CD4-positive, CD25-positive, alpha-beta regulatory T cell (primary cell): ENCODE measurements at regions not wholly inside any gene's neighbourhood (a gene's known extent, or its start where the extent isn't known, plus 50 kb on each side); places are given as distances from the start of the nearest gene placed in this dataset.

Experiments
- ATAC-seq, 2 donors: fragments of 150-1000 bp; cut with Tn5 transposase; one replicate each; pipeline ENCODE4 v1.10.0; 2021; ENCODE audit warnings: low read depth in 2 of 2, moderate number of reproducible peaks in 2 of 2, moderate library complexity in 1 of 2
- DNase-seq, 3 donors: peaks; one replicate each; pipeline versions ENCODE4 v3.0.0 to v3.0.0-alpha.2; 2012 to 2022; ENCODE audit warnings: mixed read lengths in 1 of 3
- H3K27ac ChIP-seq: one replicate; pipeline ENCODE4 v1.7.0; 2013; ENCODE audit warnings: mild to moderate bottlenecking, low read length; ENCODE audit not compliant: insufficient read depth, poor library complexity, severe bottlenecking
- H3K27me3 ChIP-seq: one replicate; pipeline ENCODE4 v1.7.0; 2013; ENCODE audit warnings: low read length; ENCODE audit not compliant: control insufficient read depth, insufficient read depth
- H3K36me3 ChIP-seq: one replicate; pipeline ENCODE4 v1.7.0; 2013; ENCODE audit warnings: mild to moderate bottlenecking, low read length, moderate library complexity; ENCODE audit not compliant: control insufficient read depth, insufficient read depth
- H3K4me1 ChIP-seq: 2 replicates; pipeline ENCODE4 v1.7.0; 2013; ENCODE audit warnings: mild to moderate bottlenecking, low read length; ENCODE audit not compliant: insufficient read depth, control insufficient read depth, poor library complexity, severe bottlenecking
- H3K4me3 ChIP-seq: one replicate; pipeline ENCODE4 v1.7.0; 2013; ENCODE audit warnings: low read depth, mild to moderate bottlenecking, low read length, moderate library complexity
- H3K9me3 ChIP-seq, 2 experiments: 1 replicate in 1 of 2; 2 replicates in 1 of 2; pipeline ENCODE4 v1.7.0; 2013; ENCODE audit warnings: low read length in 2 of 2, mild to moderate bottlenecking in 1 of 2, moderate library complexity in 1 of 2; ENCODE audit not compliant: control insufficient read depth in 2 of 2
- H3K27ac Mint-ChIP-seq, 3 donors: one replicate each; pipeline ENCODE4 v1.8.0; 2020 to 2022; ENCODE audit warnings: mild to moderate bottlenecking in 3 of 3, mixed read lengths in 3 of 3, moderate library complexity in 2 of 3
- H3K27me3 Mint-ChIP-seq: one replicate; pipeline ENCODE4 v1.8.0; 2022; ENCODE audit warnings: mild to moderate bottlenecking, mixed read lengths
- H3K36me3 Mint-ChIP-seq: one replicate; pipeline ENCODE4 v1.8.0; 2020; ENCODE audit warnings: mixed read lengths
- H3K4me1 Mint-ChIP-seq, 4 donors: one replicate each; pipeline ENCODE4 v1.8.0; 2020 to 2022; ENCODE audit warnings: mixed read lengths in 4 of 4, mild to moderate bottlenecking in 1 of 4
- H3K4me3 Mint-ChIP-seq, 4 donors: one replicate each; pipeline ENCODE4 v1.8.0; 2020 to 2022; ENCODE audit warnings: mild to moderate bottlenecking in 4 of 4, mixed read lengths in 4 of 4, moderate library complexity in 3 of 4
- H3K9me3 Mint-ChIP-seq, 7 donors: one replicate each; pipeline ENCODE4 v1.8.0; 2020 to 2022; ENCODE audit warnings: mixed read lengths in 7 of 7, mild to moderate bottlenecking in 3 of 7, moderate library complexity in 2 of 7

- peaks cover 5 to 19% of the 10 kb centered on the region in 2 experiments for H3K9me3 ChIP-seq
- no peaks in the 10 kb centered on the region for H3K27me3 ChIP-seq
- peaks cover 3 to 26% (median 16%) of the 10 kb centered on the region in 7 donors for H3K9me3 Mint-ChIP-seq
- ATAC-seq (no peak), DNase-seq (no peak)
- H3K27ac Mint-ChIP-seq, result no peak overlapping the region
- no peak overlapping the region for H3K4me3 Mint-ChIP-seq
- H3K4me1 Mint-ChIP-seq, result peaks cover 0 to 15% (median 3%) of the 10 kb centered on the region in 4 donors
- H3K36me3 ChIP-seq, result no peaks in the 10 kb centered on the region
- H3K27ac ChIP-seq, result no peak overlapping the region
- no peaks in the 10 kb centered on the region for H3K36me3 Mint-ChIP-seq
- no peak overlapping the region for H3K4me3 ChIP-seq
- H3K27me3 Mint-ChIP-seq, result no peaks in the 10 kb centered on the region
- no peaks in the 10 kb centered on the region for H3K4me1 ChIP-seq
Measured at GRCh38 chr12:92602476-92602875, 100.3 kb upstream of the PLEKHG7 start.

GRCh38 chr12:92601680-92602079 is 101.1 kb upstream of the PLEKHG7 start:
- Histone ChIP-seq H3K27ac (no peak overlapping the region), H3K36me3 (no peaks in the 10 kb centered on the region), H3K4me3 (no peak overlapping the region), H3K4me1 (no peaks in the 10 kb centered on the region), H3K27me3 (no peaks in the 10 kb centered on the region), H3K9me3 (peaks cover 5 to 19% of the 10 kb centered on the region in 2 experiments)
- ATAC-seq (no peak), DNase-seq (no peak)
- peak overlapping the region in 1 of 3 donors; percentile 7 for H3K27ac Mint-ChIP-seq
- H3K4me1 Mint-ChIP-seq, result peaks cover 0 to 17% (median 4%) of the 10 kb centered on the region in 4 donors
- H3K4me3 Mint-ChIP-seq, result no peak overlapping the region
- no peaks in the 10 kb centered on the region for H3K27me3 Mint-ChIP-seq
- H3K9me3 Mint-ChIP-seq, result peaks cover 3 to 26% (median 16%) of the 10 kb centered on the region in 7 donors
- H3K36me3 Mint-ChIP-seq, result no peaks in the 10 kb centered on the region

- Mint-ChIP-seq H3K9me3 (peaks cover 3 to 26% (median 18%) of the 10 kb centered on the region in 7 donors), H3K27me3 (no peaks in the 10 kb centered on the region), H3K27ac (no peak overlapping the region), H3K36me3 (no peaks in the 10 kb centered on the region), H3K4me1 (peaks cover 0 to 19% (median 7%) of the 10 kb centered on the region in 4 donors), H3K4me3 (no peak overlapping the region)
- no peak for DNase-seq
- no peak for ATAC-seq
- Histone ChIP-seq H3K27ac (no peak overlapping the region), H3K4me1 (no peaks in the 10 kb centered on the region), H3K9me3 (peaks cover 5 to 19% of the 10 kb centered on the region in 2 experiments), H3K27me3 (no peaks in the 10 kb centered on the region), H3K36me3 (no peaks in the 10 kb centered on the region), H3K4me3 (no peak overlapping the region)
Measured at GRCh38 chr12:92601176-92601575, 101.6 kb upstream of the PLEKHG7 start.

GRCh38 chr12:92600052-92600451 is 102.7 kb upstream of the PLEKHG7 start:
- no peak overlapping the region for H3K27ac Mint-ChIP-seq
- peaks cover 3 to 31% (median 18%) of the 10 kb centered on the region in 7 donors for H3K9me3 Mint-ChIP-seq

GRCh38 chr12:92597997-92598396 is 104.8 kb upstream of the PLEKHG7 start:
- H3K36me3 ChIP-seq, result no peaks in the 10 kb centered on the region
- Mint-ChIP-seq H3K36me3 (no peaks in the 10 kb centered on the region), H3K4me3 (no peak overlapping the region), H3K9me3 (peaks cover 3 to 31% (median 18%) of the 10 kb centered on the region in 7 donors), H3K27ac (peak overlapping the region in 2 of 3 donors; percentile 10 to 15), H3K4me1 (peaks cover 10 to 38% (median 29%) of the 10 kb centered on the region in 4 donors), H3K27me3 (no peaks in the 10 kb centered on the region)
- DNase-seq (no peak), ATAC-seq (no peak)
- no peak overlapping the region for H3K27ac ChIP-seq
- H3K4me3 ChIP-seq, result no peak overlapping the region
- peaks cover 5 to 19% of the 10 kb centered on the region in 2 experiments for H3K9me3 ChIP-seq
- H3K27me3 ChIP-seq, result no peaks in the 10 kb centered on the region
- H3K4me1 ChIP-seq, result peaks cover 28% of the 10 kb centered on the region

More at GRCh38 chr12:92600052-92600451, 102.7 kb upstream of the PLEKHG7 start:
- H3K4me1 ChIP-seq, result peaks cover 9% of the 10 kb centered on the region
- H3K27me3 Mint-ChIP-seq, result no peaks in the 10 kb centered on the region
- H3K4me3 Mint-ChIP-seq, result no peak overlapping the region
- peaks cover 5 to 19% of the 10 kb centered on the region in 2 experiments for H3K9me3 ChIP-seq
- H3K27ac ChIP-seq, result no peak overlapping the region
- H3K4me3 ChIP-seq, result no peak overlapping the region
- no peaks in the 10 kb centered on the region for H3K36me3 Mint-ChIP-seq
- H3K36me3 ChIP-seq, result no peaks in the 10 kb centered on the region
- DNase-seq, result no peak
- no peak for ATAC-seq
- peaks cover 4 to 28% (median 16%) of the 10 kb centered on the region in 4 donors for H3K4me1 Mint-ChIP-seq
- no peaks in the 10 kb centered on the region for H3K27me3 ChIP-seq

GRCh38 chr12:92597118-92597517 is 105.7 kb upstream of the PLEKHG7 start:
- ATAC-seq (no peak), DNase-seq (no peak)
- Histone ChIP-seq H3K4me3 (no peak overlapping the region), H3K27me3 (no peaks in the 10 kb centered on the region), H3K9me3 (peaks cover 5 to 19% of the 10 kb centered on the region in 2 experiments), H3K4me1 (peaks cover 32% of the 10 kb centered on the region), H3K36me3 (no peaks in the 10 kb centered on the region), H3K27ac (no peak overlapping the region)
- Mint-ChIP-seq H3K27ac (peak overlapping the region in 2 of 3 donors; percentile 67 to 96), H3K4me1 (peaks cover 10 to 41% (median 29%) of the 10 kb centered on the region in 4 donors), H3K9me3 (peaks cover 1 to 30% (median 16%) of the 10 kb centered on the region in 7 donors), H3K36me3 (no peaks in the 10 kb centered on the region), H3K4me3 (no peak overlapping the region), H3K27me3 (no peaks in the 10 kb centered on the region)

- peaks cover 5 to 19% of the 10 kb centered on the region in 2 experiments for H3K9me3 ChIP-seq
- H3K4me1 Mint-ChIP-seq, result peaks cover 10 to 45% (median 31%) of the 10 kb centered on the region in 4 donors
- no peak overlapping the region for H3K4me3 ChIP-seq
- no peaks in the 10 kb centered on the region for H3K36me3 ChIP-seq
- H3K9me3 Mint-ChIP-seq, result peaks cover 0 to 26% (median 15%) of the 10 kb centered on the region in 7 donors
- H3K27me3 ChIP-seq, result no peaks in the 10 kb centered on the region
- no peak for DNase-seq
- no peaks in the 10 kb centered on the region for H3K36me3 Mint-ChIP-seq
- H3K27me3 Mint-ChIP-seq, result no peaks in the 10 kb centered on the region
- peaks cover 32% of the 10 kb centered on the region for H3K4me1 ChIP-seq
- no peak overlapping the region for H3K27ac ChIP-seq
- H3K4me3 Mint-ChIP-seq, result no peak overlapping the region
- H3K27ac Mint-ChIP-seq, result peak overlapping the region; percentile 54 to 96 (median 67)
- ATAC-seq, result no peak
Measured at GRCh38 chr12:92596383-92596782, 106.4 kb upstream of the PLEKHG7 start.

GRCh38 chr12:92595663-92596062 is 107.1 kb upstream of the PLEKHG7 start:
- Histone ChIP-seq H3K36me3 (no peaks in the 10 kb centered on the region), H3K4me3 (no peak overlapping the region), H3K27ac (peak overlapping the region; percentile 89), H3K4me1 (peaks cover 32% of the 10 kb centered on the region), H3K27me3 (no peaks in the 10 kb centered on the region), H3K9me3 (peaks cover 5 to 16% of the 10 kb centered on the region in 2 experiments)
- no peak for ATAC-seq
- Mint-ChIP-seq H3K4me3 (peak overlapping the region in 2 of 4 donors; percentile 10 to 51), H3K36me3 (no peaks in the 10 kb centered on the region), H3K27ac (peak overlapping the region; percentile 95 to 99 (median 96)), H3K9me3 (peaks cover 0 to 21% (median 8%) of the 10 kb centered on the region in 7 donors), H3K4me1 (peaks cover 10 to 45% (median 32%) of the 10 kb centered on the region in 4 donors), H3K27me3 (no peaks in the 10 kb centered on the region)
- no peak for DNase-seq
